ENCODE measurements at regions not wholly inside any gene's neighbourhood (a gene's known extent, or its start where the extent isn't known, plus 50 kb on each side); places are given as distances from the start of the nearest gene placed in this dataset.
"Not testable (repeated sequence)": the region's sequence is repeated elsewhere in the genome, so short reads cannot be mapped to it uniquely, and the experiment has no call there.

DNA sequence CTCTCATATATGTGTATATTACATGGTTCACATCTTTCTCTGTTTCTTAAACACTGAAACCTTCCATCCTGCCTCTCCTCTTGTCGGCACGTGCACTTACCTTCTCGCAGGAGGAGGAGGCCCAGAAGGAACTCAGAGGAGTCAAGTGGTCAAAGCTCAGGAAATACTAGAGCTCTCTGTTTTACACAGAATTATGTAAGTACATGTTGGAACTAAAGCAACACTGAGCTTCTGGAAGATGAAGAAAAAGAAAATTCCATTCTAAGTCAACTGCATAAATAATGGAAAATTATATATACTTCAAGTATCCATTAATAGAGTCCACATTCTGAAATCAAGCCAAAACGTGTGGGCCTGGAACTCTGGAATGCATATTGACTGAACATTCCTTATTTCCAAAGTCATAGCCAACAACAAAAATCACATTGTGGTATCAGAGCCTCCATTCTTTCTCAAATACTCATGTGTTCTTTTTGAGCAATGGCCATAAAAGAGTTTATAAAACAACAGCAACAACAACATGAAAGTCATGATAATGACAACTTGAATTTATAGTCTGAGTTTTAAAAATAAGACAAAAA, 121.5 kb upstream of the RAI14 start:
- DNase-seq, result no peak

DNA sequence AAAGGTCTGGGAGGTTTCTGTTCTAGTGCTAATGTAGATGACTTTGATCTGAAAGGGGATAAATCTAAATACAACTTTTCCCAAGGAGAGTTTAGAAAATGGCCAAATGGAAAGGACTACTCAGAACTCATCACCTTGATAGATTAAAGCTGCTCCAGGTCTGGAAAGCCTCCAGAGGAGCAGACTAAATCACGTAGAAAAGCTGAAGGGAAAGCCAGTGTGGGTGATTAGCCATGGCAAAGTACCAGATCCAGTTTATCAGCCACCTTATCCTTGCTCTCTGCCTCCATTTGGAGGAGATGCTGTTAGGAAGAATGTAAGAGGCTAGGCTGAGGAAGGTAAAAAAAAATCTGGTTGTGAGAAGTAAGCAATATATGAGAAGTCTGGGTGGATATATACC, 120.7 kb upstream of the RAI14 start:
- DNase-seq, result no peak

DNA sequence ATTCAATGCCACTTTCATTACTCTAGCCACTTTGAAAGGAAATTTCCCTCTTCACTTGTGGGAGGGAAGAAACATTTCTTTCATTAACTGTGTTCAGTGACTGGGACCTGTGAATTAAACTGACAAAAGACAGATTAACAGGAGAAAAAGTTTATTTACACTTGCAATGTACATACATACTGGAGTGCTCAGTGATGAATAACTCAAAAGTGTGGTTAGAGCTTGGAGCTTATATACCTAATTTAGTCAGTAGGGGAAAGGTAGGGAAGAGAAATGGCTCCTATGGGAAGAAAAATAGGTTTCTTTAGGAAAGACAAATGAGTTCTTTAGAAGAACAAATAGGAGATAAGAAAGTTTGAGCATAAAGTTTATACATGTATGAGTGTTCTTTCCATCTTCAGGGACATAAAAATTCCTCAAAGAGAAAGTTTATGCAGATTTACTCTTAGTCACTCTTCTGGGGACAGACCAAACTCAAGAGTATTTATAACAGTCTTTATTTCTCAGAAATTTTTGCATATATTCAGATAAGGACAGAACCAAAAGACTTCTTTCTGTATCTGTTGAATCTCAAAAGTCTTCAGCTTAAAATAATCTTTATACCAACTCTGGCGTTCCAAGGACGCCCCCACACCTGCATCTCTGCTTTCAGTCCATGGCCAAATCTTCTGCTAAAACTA, 120.0 kb upstream of the RAI14 start:
- no peak for DNase-seq

DNA sequence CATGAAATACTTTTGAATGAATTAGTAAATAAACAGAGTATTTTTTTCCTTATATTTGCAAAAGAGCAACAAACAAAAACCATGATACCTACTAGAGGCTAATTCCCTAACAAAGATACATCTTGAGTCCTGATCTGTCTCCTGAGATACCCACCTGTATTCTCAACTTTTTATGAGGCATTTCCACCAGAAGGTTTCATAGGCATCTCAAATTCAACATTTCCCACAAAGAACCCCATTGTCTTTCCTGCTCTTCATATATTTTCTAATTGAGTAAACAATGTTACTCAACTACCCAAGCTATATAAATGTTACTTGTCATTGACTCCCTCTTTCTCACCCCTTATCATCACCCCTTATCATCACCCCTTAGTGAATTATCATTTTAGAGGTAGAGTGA, 119.4 kb upstream of the RAI14 start:
- DNase-seq, result no peak

DNA sequence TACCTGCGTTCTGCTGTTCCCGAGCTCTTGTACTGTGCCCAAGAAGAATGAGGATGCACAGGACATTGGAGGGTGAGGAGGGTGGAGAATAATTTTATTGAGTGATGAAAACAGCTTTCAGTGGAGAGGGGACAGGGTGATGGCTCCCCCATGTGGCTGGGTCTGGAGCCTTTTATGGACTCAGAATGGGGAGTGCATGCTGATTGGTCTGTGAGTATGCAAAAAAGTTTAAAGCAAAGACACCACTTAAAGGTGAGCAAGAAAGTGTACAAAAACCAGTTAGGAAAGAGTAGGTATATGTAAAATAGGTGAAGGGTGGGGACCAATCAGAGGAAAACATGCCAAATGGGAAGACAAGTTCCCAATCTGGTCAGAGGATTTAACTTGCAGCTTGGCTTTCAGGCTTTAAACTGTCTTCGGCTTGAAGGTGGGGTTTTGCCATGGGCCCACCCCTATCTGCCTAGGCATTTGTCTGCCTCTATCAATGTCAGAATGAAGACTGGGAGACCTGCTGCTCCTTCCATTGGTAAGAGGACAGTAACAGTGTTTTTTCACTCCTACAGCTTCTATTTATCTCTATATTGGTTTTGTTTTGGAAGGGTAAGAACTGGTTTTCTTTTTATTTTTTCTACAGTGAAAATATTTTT, 118.0 kb upstream of the RAI14 start:
- DNase-seq, result peak in 1 of 14 donors; percentile 8

DNA sequence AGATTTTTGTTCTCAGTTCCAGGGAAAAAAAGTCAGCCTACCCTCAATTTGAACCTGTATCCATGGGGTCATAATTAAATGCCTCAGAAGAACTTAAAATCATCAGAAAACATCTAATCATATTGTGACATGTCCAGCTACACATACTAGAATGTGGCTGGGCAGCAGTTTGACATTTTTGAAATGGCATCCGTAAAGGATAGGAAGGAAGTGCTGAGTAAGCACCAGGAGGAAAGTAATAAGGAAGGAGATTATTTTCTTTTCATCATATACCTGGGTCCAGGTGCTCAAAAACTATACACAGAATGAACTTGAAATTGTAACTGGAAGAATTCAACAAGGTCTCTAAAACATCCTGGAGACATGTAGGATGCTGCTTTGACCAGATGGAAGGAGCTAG, 116.9 kb upstream of the RAI14 start:
- DNase-seq, result no peak

DNA sequence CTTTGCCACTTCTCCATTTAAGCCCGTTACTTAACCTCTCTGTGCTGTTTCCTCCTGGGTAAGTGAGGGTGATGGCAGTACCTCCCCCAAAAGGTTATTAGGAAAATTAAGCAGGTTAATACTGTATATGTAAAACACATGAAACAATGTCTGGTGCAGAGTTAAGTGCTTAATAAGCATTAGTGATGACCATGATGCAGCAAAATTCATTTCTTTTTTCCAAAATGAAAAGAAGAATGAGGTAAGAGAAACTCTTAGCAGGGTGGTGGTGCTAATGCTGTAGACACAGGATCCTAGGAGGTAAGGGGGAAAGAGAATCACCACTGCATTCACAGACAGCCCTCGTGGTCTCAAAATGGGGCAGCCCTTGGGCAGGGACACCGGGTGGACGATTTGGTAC, 115.1 kb upstream of the RAI14 start:
- no peak for DNase-seq

DNA sequence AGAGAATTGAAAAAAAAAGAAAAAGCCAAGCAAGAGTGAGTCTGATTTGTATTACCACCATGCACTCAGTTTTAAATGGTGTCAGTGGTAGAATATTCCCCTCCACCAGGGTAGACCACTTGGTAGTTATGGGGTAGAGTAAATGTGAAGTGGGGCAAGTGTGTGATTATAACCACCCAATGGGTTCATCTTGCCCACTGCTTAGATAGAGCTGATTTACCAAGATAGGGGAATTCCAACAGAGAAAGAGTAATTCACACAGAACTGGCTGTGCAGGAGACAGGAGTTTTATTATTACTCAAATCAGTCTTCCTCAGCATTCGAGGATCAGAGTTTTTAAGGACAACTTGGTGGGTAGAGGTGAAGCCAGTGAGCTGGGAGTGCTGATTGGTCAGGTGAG, 113.3 kb upstream of the RAI14 start:
- DNase-seq, result no peak

DNA sequence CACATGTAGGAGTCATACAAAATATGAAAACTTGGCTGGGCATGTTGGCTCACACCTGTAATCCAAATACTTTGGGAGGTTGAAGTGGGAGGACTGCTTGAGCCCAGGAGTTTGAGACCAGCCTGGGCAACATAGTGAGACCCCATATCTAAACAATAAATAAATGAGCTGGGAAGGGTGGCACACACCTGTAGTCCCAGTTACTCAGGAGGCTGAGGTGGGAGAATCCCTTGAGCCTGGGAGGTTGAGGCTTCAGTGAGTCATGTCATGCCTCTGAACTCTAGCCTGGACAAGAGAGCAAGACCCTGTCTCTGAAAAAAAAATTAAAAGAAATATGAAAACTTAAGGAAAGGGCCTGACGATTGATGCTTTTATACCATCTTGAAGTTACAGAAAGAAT, 112.4 kb upstream of the RAI14 start:
- DNase-seq, result no peak

DNA sequence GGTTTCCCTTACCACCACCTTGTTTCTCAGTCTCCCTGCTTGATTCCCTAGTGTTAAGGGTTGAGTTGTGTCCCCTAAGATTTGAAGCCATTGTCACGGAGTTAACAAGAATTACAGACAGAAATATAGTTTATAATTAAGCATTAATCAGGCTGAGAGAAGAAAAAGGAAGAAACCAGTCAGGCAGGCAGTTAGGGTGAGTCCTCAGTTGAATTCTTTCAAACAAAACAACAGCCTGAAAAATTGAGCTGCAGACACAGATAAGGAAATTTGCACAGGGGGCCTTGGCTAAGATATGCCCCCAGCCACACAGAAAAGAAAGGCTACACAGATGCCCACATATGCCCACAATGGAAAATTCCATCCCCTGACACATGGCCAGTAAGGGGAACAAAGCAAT, 111.7 kb upstream of the RAI14 start:
- no peak for DNase-seq

DNA sequence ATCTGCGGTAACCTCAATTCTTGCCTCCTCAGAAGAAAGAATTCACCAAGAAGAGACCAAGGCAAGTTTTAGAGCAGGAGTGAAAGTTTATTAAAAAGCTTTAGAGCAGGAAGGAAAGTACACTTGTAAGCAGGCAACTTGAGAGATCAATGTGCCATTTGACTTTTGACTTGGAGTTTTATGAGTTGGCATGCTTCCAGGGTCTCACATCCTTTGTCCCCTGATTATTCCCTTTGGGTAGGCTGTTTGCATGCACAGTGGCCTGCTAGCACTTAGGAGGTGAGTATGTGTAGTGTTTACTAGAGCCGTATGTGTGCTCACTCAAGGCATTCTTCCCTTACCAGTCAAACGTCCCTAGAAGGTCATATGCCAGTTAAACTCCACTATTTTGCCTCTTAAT, 111.0 kb upstream of the RAI14 start:
- DNase-seq, result no peak

DNA sequence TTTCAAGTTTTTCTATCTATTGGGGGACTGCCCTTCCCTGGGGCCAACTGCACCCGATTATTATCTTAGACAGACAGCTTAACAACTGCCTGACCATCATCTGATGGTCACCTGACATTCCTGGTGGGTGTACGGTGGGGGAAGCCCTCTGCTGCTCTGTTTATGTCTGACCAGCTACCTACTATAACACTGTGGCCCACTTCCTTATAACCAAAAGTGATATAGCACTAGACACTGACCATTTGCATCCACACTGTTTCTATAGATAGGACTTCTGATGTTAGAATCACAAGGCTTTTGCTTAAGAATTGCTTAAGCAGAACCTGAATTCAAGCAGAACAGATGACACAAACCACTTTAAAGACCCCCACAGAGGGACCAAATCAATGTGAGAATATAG, 110.5 kb upstream of the RAI14 start:
- DNase-seq, result no peak

DNA sequence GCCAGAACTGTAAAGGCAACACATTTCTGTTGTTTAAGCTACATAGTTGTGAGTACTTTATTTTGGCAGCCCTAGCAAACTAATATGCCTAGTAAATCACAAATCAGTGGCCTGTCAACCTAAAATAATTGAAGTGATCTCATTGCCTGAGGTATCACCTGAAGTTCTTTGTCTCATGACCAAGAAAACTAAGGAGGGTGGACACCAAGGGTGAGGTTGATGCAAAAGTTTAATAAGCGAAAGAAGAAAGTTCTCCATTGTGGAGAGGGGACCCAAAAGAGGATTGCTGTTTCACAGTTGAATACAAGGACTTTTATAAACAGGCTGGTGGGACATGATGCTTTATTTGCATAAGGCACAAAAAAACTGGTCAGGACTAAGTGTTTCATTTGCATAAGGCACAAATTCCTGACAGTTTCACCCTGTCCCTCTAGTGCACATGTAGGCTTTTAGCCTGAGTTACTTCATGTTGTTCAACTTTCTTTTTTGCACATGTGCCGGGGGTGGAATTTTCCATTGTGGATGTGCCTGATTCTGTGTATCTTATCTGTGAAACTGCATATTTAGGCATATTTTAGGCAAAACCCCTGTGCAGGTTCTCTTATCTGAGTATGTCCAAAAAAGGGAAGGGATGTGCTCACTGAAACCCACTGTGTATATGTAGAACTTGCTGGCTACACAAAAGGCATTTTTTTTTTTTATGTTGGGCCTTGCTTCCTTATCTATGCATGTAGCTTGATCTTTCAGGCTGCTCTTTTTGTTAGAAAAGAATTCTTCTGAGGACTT, 108.6 kb upstream of the RAI14 start:
- DNase-seq, result no peak

DNA sequence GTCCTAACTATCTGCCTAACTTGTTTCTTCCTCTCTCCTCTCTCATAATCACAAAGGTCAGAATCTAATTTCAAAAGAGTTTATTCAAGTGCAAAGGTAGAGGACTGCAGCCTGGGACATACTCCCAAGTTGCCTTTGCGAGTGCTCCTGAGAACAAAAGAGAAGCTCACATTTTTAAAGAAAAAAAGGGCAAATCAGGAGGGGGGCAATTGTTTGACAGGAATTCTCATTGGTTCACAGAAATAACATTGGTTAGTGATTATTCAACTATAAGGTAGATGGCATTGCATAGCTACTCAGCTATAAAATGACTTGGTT, 108.1 kb upstream of the RAI14 start:
- DNase-seq, result no peak

DNA sequence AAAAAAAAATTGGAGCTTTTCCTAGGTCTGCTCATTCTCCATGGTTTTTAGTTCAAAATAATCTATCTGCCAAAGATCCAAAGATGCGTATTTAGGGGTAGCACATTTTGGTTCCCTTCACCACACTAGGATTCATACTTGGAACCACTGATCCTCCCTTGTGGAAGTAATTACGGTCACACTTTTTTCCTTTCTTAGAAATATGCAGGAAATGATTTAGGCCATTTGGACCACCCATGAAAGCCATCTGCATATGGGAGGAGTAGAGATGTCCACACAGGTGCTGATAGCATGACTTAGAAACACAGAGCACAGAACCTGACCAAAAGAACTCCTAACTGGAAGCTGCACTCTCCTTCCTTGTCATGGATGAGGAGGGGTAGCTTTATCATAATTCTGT, 105.9 kb upstream of the RAI14 start:
- DNase-seq, result no peak

DNA sequence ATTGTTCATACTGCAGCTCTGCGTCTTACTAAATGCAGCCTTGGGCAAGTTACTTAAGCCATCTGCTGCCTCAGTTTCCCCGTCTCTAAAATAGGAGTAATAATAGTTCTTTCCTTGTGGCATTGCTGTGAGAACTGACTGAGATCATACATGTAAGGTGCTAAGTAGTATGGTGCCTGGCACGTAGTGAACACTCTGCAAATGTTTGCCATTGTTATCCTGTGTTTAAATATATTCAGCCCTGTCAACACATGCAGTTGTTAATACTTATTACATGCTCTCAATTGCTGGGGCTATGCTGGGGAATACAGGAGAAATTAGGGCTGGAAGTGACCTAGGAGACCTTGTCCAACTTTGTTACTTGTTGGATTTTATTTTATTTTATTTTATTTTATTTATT, 105.2 kb upstream of the RAI14 start:
- no peak for DNase-seq

DNA sequence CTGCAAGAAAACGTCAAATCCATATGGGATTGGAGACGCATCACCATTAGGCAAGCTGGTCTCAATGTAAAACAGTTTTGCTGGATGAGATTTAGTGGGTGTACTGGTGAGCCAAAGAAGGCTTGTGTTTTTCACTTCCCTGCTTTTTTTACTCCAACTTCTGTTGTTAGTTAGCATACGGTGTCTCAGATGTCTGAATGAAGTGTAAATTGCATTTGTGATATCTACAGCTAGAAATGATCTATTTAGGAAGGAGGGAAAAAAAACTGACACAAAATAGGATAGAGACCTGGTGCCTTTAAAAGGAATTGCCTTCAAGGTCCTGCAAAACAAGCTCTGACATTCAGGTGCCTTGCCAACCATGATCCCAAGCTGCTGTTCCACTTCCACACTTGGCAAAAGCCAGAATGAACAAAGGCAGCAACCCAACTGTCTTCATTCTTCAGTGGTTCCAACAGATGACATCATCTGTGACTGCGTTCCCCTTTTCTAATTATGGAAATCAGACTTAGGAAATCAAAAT, 104.2 kb upstream of the RAI14 start:
- peak in 4 of 14 donors; percentile 1 to 95 (median 14) for DNase-seq

DNA sequence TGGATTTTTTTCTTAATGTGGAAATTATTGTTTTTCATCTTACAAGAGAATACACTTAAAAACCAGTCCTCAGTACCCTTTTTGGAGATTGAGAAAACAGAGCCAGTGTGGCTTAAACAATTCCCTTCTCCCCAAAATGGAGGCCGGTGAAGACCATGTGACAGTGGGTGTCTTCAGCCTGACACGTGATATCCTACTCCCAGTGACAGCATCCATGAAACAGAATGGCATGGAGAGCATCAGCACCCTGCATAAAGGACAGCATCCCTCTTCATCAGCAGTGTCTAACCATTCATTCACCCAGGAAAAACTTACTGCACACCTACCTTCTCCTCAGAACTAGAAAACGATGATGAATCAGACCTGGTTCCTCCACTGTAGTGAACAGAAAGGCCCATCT, 103.4 kb upstream of the RAI14 start:
- no peak for DNase-seq

DNA sequence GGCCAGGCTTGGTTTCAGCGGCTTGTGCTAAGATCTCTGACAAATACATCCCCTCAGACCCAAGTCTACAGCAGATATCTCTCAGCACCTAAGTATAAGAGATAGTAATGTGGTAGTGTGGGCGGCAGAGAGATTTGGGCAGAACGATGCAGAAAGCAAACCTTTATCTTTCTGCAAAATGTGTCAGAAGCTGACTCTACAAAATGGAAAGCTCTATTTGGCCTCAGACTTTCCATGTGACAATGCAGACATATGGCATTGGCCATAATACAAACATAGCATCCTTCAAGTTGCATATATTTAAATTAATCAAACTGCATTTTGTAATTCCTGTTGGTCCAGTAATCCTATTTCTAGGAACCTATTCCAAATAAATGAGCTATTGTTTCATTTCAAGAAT, 102.5 kb upstream of the RAI14 start:
- no peak for DNase-seq

DNA sequence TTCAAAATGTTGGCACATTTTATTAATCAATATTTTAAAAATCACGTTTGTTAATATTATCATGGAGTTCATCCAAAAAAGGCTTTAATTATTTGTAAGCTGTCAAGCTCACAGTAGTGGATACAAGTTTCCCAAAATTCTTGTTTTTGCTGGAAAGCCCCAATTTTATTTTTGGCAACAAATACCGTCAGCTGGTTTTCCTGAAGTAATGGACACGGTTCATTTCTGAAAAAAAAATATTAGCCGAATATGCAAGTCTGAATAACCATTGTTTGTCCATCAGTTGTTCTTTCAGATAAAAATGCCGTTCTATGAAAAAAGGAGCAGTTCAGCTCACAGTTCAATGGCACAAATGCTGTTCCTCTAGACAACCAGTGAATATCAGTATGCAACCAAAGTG, 101.5 kb upstream of the RAI14 start:
- DNase-seq, result no peak

DNA sequence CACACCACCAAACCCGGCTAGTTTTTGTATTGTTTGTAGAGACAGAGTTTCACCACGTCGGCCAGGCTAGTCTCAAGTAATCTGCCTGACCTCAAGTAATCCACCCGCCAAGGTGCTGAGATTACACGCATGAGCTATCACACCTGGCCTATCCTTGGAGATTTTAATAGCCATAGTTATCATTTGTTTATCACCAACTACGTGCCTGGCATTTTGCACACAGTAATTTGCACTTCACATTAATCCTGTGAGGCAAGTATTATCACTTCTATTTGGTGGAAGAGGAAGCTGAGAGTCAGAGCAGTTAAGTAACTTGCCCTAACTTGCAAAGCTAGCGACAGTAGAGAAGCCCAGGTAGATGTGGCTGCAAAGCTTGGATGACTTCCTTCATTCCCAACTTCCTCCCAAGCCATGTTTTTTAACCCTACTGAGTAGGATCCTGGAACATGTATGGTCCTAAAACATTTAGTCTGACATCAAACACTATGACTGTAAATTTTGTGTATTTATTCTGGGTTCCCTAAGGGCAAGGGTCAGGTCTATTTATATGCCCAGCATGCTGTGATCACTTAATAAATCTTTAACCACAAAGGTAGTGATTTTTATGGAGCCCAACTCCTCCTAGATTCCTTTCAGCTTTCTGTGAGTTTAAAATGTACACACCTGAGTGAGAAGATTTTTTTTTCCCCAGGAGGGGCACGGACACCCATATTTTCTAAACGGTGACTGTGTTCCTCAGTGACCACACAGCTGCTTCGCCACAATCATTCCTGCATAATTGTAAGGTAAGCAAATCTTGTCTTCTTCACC, 100.2 kb upstream of the RAI14 start:
- DNase-seq, result no peak

DNA sequence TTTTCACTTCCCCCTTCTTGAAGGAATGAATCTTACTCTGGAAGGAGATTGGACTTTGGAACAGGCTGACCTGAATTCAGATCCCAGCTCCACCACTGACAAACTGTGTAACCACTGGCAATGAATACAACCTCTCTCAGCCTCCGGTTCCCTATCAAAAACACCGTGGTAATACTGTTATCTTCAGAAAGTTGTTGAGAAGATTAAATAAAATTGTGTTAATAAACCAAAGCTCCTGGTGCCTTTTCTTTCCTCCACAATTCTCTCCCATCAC, 99.7 kb upstream of the RAI14 start:
- no peak for DNase-seq

DNA sequence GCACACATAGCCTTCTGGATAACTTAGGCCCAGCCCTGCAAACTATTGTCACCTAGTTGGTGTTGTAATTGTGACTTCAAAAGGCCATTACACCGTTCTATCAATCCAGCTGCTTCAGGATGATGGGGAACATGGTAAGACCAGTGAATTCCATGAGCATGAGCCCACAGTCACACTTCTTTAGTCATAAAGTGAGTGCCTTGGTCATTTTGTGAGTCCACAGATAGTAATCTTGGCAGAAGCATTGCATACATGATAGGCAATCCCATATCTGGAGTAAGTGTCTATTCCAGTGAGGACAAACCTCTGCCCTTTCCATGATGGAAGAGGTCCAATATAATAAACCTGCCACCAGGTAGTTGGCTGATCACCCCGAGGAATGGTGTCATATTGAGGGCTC, 94.5 kb upstream of the RAI14 start:
- not testable (repeated sequence) for DNase-seq

Data from C1 segment of cervical spinal cord (tissue), 14 donors.